ENCODE measurements at regions not wholly inside any gene's neighbourhood (a gene's known extent, or its start where the extent isn't known, plus 50 kb on each side); places are given as distances from the start of the nearest gene placed in this dataset.

DNA sequence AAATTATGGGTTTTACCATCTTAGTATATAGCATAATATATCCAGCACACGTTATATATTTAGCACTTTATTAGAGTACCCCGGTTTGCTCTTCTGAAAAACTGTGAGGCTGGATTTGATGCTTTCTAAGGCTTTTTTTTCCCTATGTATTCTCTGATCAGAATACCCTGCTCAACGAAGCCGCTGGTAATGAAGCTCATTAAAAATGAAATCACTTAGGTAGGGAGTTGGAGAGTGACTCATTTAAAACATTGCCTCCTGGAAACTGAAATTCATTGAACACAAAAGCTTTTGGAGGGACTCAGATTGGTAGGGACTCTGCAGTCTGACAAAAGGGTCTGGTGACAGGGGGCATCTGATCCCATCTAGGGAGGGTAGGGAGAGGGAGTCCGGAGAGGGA lies 365.4 kb upstream of the MEX3C start:
- no peaks in the 10 kb centered on the region for H3K27me3 Mint-ChIP-seq (ENCODE audit: low read depth)
- H3K27ac Mint-ChIP-seq = no peak overlapping the region
- peaks cover 11% of the 10 kb centered on the region; the same call in 1 of the 2 replicates for H3K9me3 Mint-ChIP-seq
- H3K36me3 Mint-ChIP-seq = no peaks in the 10 kb centered on the region
- ChIA-PET CTCF (interaction anchor here (0.8 kb wide), 1 partner anchor 285 kb away, joined by 3 read pairs; no protein-coding TSS in a partner anchor), POLR2A (no interaction called here)
- no peak for DNase-seq (ENCODE audit: low spot score)
- no peak for ATAC-seq
- TF ChIP-seq ZNF425 (CRISPR knock-in tag; conservative IDR thresholded peaks at IDR 0.05) (no peak), FOXJ3 (CRISPR knock-in tag; IDR thresholded peaks at IDR 0.05; ENCODE audit: borderline replicate concordance) (no peak), ZNF317 (CRISPR knock-in tag; IDR thresholded peaks at IDR 0.05; ENCODE audit: borderline replicate concordance, low read depth) (no peak), EMX1 (CRISPR knock-in tag; IDR thresholded peaks at IDR 0.05) (no peak), TEAD4 (CRISPR knock-in tag; IDR thresholded peaks at IDR 0.05) (no peak), ZBTB21 (CRISPR knock-in tag; IDR thresholded peaks at IDR 0.05; ENCODE audit: borderline replicate concordance) (no peak), NFYB (CRISPR knock-in tag; conservative IDR thresholded peaks at IDR 0.05; ENCODE audit: low read depth) (no peak), TCF7 (CRISPR knock-in tag; IDR thresholded peaks at IDR 0.05; ENCODE audit: low read depth) (no peak)
- TF ChIP-seq, protein P1, sequence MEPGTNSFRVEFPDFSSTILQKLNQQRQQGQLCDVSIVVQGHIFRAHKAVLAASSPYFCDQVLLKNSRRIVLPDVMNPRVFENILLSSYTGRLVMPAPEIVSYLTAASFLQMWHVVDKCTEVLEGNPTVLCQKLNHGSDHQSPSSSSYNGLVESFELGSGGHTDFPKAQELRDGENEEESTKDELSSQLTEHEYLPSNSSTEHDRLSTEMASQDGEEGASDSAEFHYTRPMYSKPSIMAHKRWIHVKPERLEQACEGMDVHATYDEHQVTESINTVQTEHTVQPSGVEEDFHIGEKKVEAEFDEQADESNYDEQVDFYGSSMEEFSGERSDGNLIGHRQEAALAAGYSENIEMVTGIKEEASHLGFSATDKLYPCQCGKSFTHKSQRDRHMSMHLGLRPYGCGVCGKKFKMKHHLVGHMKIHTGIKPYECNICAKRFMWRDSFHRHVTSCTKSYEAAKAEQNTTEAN (CRISPR knock-in tag; IDR thresholded peaks at IDR 0.05) = no peak
- no peak overlapping the region for H3K4me3 Mint-ChIP-seq
- H3K4me1 Mint-ChIP-seq = peaks cover 11% of the 10 kb centered on the region

- no peaks in the 10 kb centered on the region for H3K36me3 Mint-ChIP-seq
- CTCF ChIA-PET = interaction anchor here (0.8 to 1.2 kb wide), 2 partner anchors 18 to 286 kb away, joined by 3 read pairs; no protein-coding TSS in a partner anchor
- POLR2A ChIA-PET = no interaction called here
- no peak for DNase-seq (ENCODE audit: low spot score)
- no peak; the same call in 1 of the 2 replicates for ATAC-seq
- no peak for TF ChIP-seq GABPB1 (CRISPR knock-in tag; IDR thresholded peaks at IDR 0.05)
- peaks cover 11% of the 10 kb centered on the region; the same call in 1 of the 2 replicates for H3K9me3 Mint-ChIP-seq
- H3K4me1 Mint-ChIP-seq = peaks cover 11% of the 10 kb centered on the region
- no peaks in the 10 kb centered on the region for H3K27me3 Mint-ChIP-seq (ENCODE audit: low read depth)
- H3K27ac Mint-ChIP-seq = no peak overlapping the region
- no peak overlapping the region for H3K4me3 Mint-ChIP-seq
These were observed 365.9 kb upstream of the MEX3C start for GRCh38 chr18:51563396-51563795.

- Mint-ChIP-seq H3K4me3 (no peak overlapping the region), H3K4me1 (no peaks in the 10 kb centered on the region; the same call in 1 of the 2 replicates), H3K36me3 (no peaks in the 10 kb centered on the region), H3K27ac (no peak overlapping the region), H3K27me3 (ENCODE audit: low read depth) (no peaks in the 10 kb centered on the region), H3K9me3 (peaks cover 11% of the 10 kb centered on the region; the same call in 1 of the 2 replicates)
- CTCF ChIA-PET = no interaction called here
- POLR2A ChIA-PET = no interaction called here
- no peak for DNase-seq (ENCODE audit: low spot score)
- no peak for ATAC-seq
- TF ChIP-seq CREM (CRISPR knock-in tag; IDR thresholded peaks at IDR 0.05) = no peak
- TF ChIP-seq, protein P2, sequence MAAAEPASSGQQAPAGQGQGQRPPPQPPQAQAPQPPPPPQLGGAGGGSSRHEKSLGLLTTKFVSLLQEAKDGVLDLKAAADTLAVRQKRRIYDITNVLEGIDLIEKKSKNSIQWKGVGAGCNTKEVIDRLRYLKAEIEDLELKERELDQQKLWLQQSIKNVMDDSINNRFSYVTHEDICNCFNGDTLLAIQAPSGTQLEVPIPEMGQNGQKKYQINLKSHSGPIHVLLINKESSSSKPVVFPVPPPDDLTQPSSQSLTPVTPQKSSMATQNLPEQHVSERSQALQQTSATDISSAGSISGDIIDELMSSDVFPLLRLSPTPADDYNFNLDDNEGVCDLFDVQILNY (CRISPR knock-in tag; IDR thresholded peaks at IDR 0.05) = no peak
- TF ChIP-seq, protein P3, sequence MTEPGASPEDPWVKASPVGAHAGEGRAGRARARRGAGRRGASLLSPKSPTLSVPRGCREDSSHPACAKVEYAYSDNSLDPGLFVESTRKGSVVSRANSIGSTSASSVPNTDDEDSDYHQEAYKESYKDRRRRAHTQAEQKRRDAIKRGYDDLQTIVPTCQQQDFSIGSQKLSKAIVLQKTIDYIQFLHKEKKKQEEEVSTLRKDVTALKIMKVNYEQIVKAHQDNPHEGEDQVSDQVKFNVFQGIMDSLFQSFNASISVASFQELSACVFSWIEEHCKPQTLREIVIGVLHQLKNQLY (CRISPR knock-in tag; IDR thresholded peaks at IDR 0.05) = no peak
- TF ChIP-seq, protein P4, sequence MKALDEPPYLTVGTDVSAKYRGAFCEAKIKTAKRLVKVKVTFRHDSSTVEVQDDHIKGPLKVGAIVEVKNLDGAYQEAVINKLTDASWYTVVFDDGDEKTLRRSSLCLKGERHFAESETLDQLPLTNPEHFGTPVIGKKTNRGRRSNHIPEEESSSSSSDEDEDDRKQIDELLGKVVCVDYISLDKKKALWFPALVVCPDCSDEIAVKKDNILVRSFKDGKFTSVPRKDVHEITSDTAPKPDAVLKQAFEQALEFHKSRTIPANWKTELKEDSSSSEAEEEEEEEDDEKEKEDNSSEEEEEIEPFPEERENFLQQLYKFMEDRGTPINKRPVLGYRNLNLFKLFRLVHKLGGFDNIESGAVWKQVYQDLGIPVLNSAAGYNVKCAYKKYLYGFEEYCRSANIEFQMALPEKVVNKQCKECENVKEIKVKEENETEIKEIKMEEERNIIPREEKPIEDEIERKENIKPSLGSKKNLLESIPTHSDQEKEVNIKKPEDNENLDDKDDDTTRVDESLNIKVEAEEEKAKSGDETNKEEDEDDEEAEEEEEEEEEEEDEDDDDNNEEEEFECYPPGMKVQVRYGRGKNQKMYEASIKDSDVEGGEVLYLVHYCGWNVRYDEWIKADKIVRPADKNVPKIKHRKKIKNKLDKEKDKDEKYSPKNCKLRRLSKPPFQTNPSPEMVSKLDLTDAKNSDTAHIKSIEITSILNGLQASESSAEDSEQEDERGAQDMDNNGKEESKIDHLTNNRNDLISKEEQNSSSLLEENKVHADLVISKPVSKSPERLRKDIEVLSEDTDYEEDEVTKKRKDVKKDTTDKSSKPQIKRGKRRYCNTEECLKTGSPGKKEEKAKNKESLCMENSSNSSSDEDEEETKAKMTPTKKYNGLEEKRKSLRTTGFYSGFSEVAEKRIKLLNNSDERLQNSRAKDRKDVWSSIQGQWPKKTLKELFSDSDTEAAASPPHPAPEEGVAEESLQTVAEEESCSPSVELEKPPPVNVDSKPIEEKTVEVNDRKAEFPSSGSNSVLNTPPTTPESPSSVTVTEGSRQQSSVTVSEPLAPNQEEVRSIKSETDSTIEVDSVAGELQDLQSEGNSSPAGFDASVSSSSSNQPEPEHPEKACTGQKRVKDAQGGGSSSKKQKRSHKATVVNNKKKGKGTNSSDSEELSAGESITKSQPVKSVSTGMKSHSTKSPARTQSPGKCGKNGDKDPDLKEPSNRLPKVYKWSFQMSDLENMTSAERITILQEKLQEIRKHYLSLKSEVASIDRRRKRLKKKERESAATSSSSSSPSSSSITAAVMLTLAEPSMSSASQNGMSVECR (CRISPR knock-in tag; IDR thresholded peaks at IDR 0.05; ENCODE audit: borderline replicate concordance) = no peak
- no peak for TF ChIP-seq JUN (CRISPR knock-in tag; IDR thresholded peaks at IDR 0.05)
- TF ChIP-seq SP1 (CRISPR knock-in tag; conservative IDR thresholded peaks at IDR 0.05) = no peak
- TF ChIP-seq ZNF138 (CRISPR knock-in tag; conservative IDR thresholded peaks at IDR 0.05) = no peak
- no peak for TF ChIP-seq ETV6 (CRISPR knock-in tag; IDR thresholded peaks at IDR 0.05)
- TF ChIP-seq CTCF (IDR thresholded peaks at IDR 0.05) = no peak
- TF ChIP-seq HMGXB4 (CRISPR knock-in tag; IDR thresholded peaks at IDR 0.05) = no peak
These were observed 370.7 kb upstream of the MEX3C start for GRCh38 chr18:51568151-51568550.
